Non-pigmented ciliary epithelial cell (primary cell): ENCODE measurements at regions not wholly inside any gene's neighbourhood (a gene's known extent, or its start where the extent isn't known, plus 50 kb on each side); places are given as distances from the start of the nearest gene placed in this dataset.

Experiments used
- DNase-seq: peaks from one replicate; pipeline ENCODE4 v3.0.0-alpha.2; 2010; ENCODE audit warnings: low read depth

DNA sequence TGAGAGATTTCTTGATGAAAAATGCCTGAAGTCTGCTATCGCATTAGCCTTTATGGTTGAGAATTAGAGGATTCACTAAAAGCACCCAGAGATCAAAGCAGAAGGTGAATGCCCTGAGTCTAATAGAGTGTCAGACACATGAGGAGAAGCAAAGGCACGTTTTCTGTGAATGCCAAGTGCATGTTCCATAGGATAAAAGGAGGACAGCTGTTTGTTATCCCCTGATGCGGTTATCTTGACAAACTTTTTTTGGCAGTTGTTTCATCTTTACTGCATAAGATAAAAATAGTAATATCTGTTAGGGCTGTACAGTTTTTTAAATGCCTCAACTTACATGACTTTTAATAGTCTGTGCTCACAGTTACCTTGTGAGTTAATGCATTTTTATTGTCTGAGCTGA lies 65.3 kb upstream of the CD96 start:
- DNase-seq, result no peak

DNA sequence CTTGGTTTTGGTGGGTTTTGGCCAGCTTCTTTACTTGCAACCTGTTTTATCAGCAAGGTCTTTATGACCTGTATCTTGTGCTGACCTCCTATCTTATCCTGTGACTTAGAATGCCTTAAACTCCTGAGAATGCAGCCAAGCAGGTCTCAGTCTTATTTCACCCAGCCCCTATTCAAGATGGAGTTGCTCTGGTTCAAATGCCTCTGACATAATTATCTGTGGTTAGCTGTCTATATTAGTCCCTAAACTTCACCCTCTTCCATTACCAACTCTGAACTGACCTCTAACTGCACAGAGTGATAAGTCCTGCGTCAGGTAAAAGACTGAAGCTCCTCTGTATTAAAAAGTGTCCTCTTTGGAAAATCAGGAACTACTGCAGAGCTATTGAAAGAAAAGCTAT lies 61.9 kb upstream of the CD96 start:
- DNase-seq, result no peak

DNA sequence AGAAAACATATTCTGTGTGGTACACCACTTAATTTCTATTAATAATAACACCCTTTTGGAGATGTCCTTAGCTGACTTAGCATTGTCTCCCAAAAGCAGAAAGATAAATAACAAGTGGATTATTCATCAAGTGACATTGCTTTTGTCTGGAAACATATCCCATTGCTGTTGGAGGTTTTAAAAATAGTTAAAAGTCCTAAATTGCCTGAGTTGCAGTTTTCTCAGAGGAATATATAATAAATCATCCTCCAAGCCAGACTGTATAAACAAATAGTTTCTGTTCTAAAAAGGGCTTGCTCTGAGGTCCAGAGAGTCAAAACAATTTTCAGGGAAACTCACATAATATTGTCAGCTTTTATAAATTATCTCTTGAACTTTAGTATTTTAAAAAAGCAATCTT lies 60.4 kb upstream of the CD96 start:
- no peak for DNase-seq

DNA sequence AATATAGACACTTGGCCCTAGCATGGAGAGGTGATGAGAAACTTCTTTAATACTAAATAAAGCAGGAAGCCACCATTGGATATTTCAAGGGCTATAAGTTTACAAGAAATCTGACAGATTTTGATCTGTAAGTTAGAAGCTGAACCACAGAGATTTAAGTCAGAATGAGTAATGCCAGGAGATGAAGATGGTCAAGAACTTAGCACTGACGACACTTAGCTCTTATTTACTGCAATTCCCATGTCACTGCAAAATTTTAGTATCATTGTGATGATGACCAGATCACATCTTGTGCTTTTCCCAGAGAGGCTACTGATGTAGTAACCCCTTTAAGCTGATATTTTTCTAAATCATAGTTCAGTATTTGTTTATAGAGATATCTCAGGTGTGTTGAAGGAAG lies 59.4 kb upstream of the CD96 start:
- DNase-seq, result no peak

DNA sequence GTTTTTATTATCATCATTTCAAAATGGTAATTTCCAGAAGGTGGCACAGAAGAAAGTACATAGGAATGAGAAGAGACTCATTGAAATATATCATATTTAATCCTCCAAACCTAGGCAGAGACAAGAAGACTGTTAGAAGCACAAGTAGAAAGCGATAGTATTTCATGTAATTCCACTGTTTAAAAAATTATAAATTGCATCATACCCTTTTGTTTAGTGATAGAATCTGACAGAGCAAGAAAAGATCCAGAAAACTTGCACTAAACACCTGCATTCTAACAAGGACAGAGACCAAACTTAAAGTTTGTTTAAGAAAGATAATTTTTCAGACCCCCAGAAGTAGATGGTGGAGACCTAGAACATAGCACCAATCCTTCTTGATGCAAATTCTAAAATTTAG lies 56.9 kb upstream of the CD96 start:
- DNase-seq, result no peak
